HG03571 (cell line): ENCODE measurements at regions not wholly inside any gene's neighbourhood (a gene's known extent, or its start where the extent isn't known, plus 50 kb on each side); places are given as distances from the start of the nearest gene placed in this dataset.

ENCODE experiments used
- ATAC-seq: cut with Tn5 transposase; IDR thresholded peaks from one replicate; pipeline ENCODE4 v1.9.1; 2021; ENCODE audit not compliant: unreplicated experiment

- no peak for ATAC-seq
These were observed 497.2 kb downstream of the BUD13 start for GRCh38 chr11:116275635-116276034.

GRCh38 chr11:116274521-116274920 is 498.3 kb downstream of the BUD13 start:
- no peak for ATAC-seq

GRCh38 chr11:116272181-116272789 is 500.5 kb downstream of the BUD13 start:
- no peak for ATAC-seq

- no peak for ATAC-seq
These were observed 501.3 kb downstream of the BUD13 start for GRCh38 chr11:116271479-116271878.

- no peak for ATAC-seq
These were observed 505.6 kb downstream of the BUD13 start for GRCh38 chr11:116267146-116267545.

- ATAC-seq: no peak
These were observed 509.0 kb downstream of the BUD13 start for GRCh38 chr11:116263770-116264169.

GRCh38 chr11:116263019-116263418 is 509.8 kb downstream of the BUD13 start:
- no peak for ATAC-seq

- ATAC-seq: no peak
These were observed 510.4 kb downstream of the BUD13 start for GRCh38 chr11:116262370-116262769.

GRCh38 chr11:116261606-116262005 is 511.2 kb downstream of the BUD13 start:
- ATAC-seq: no peak

- ATAC-seq: no peak
These were observed 514.0 kb downstream of the BUD13 start for GRCh38 chr11:116258821-116259220.

- ATAC-seq: no peak
These were observed 514.9 kb downstream of the BUD13 start for GRCh38 chr11:116257883-116258282.

- ATAC-seq: no peak
These were observed 515.7 kb downstream of the BUD13 start for GRCh38 chr11:116257092-116257491.

GRCh38 chr11:116256215-116256614 is 516.6 kb downstream of the BUD13 start:
- ATAC-seq: no peak

- ATAC-seq: no peak
These were observed 517.4 kb downstream of the BUD13 start for GRCh38 chr11:116255321-116255953.

GRCh38 chr11:116250155-116250554 is 522.6 kb downstream of the BUD13 start:
- ATAC-seq: no peak

GRCh38 chr11:116249561-116249960 is 523.2 kb downstream of the BUD13 start:
- ATAC-seq: no peak

GRCh38 chr11:116244889-116245288 is 527.9 kb downstream of the BUD13 start:
- no peak for ATAC-seq

GRCh38 chr11:116244439-116244838 is 528.3 kb downstream of the BUD13 start:
- no peak for ATAC-seq

- no peak for ATAC-seq
These were observed 528.8 kb downstream of the BUD13 start for GRCh38 chr11:116243991-116244390.

- ATAC-seq: no peak
These were observed 530.8 kb downstream of the BUD13 start for GRCh38 chr11:116242006-116242405.

GRCh38 chr11:116240710-116241109 is 532.1 kb downstream of the BUD13 start:
- ATAC-seq: no peak

- no peak for ATAC-seq
These were observed 533.5 kb downstream of the BUD13 start for GRCh38 chr11:116239247-116239646.

- ATAC-seq: no peak
These were observed 537.7 kb downstream of the BUD13 start for GRCh38 chr11:116234989-116235568.
